HG03066 (cell line): ENCODE measurements at regions not wholly inside any gene's neighbourhood (a gene's known extent, or its start where the extent isn't known, plus 50 kb on each side); places are given as distances from the start of the nearest gene placed in this dataset.

Experiments
- ATAC-seq: cut with Tn5 transposase; IDR thresholded peaks from one replicate; pipeline ENCODE4 v1.9.1; 2021; ENCODE audit warnings: low read depth; ENCODE audit not compliant: unreplicated experiment

- no peak for ATAC-seq
Observed at GRCh38 chr13:106433066-106433465, 102.4 kb downstream of the EFNB2 start.

GRCh38 chr13:106432636-106433035 lies 102.8 kb downstream of the EFNB2 start:
- no peak for ATAC-seq

GRCh38 chr13:106426909-106427308 lies 108.6 kb downstream of the EFNB2 start:
- ATAC-seq, result no peak

- no peak for ATAC-seq
Observed at GRCh38 chr13:106425661-106426060, 109.8 kb downstream of the EFNB2 start.

- ATAC-seq, result no peak
Observed at GRCh38 chr13:106424805-106425204, 110.7 kb downstream of the EFNB2 start.

GRCh38 chr13:106423530-106423929 lies 111.9 kb downstream of the EFNB2 start:
- ATAC-seq, result no peak

- no peak for ATAC-seq
Observed at GRCh38 chr13:106418556-106418955, 116.9 kb downstream of the EFNB2 start.

- no peak for ATAC-seq
Observed at GRCh38 chr13:106417467-106418110, 117.9 kb downstream of the EFNB2 start.

GRCh38 chr13:106416645-106417044 lies 118.8 kb downstream of the EFNB2 start:
- no peak for ATAC-seq

GRCh38 chr13:106415971-106416370 lies 119.5 kb downstream of the EFNB2 start:
- no peak for ATAC-seq

- ATAC-seq, result no peak
Observed at GRCh38 chr13:106415442-106415841, 120.0 kb downstream of the EFNB2 start.

- no peak for ATAC-seq
Observed at GRCh38 chr13:106407338-106407737, 128.1 kb downstream of the EFNB2 start.

GRCh38 chr13:106405731-106406130 lies 129.7 kb downstream of the EFNB2 start:
- ATAC-seq, result no peak

GRCh38 chr13:106403280-106403679 lies 132.2 kb downstream of the EFNB2 start:
- no peak for ATAC-seq

- no peak for ATAC-seq
Observed at GRCh38 chr13:106402866-106403265, 132.6 kb downstream of the EFNB2 start.

GRCh38 chr13:106401081-106401480 lies 134.4 kb downstream of the EFNB2 start:
- no peak for ATAC-seq

- ATAC-seq, result no peak
Observed at GRCh38 chr13:106400289-106400688, 135.2 kb downstream of the EFNB2 start.

GRCh38 chr13:106398289-106398688 lies 137.2 kb downstream of the EFNB2 start:
- no peak for ATAC-seq

GRCh38 chr13:106393776-106394175 lies 141.7 kb downstream of the EFNB2 start:
- no peak for ATAC-seq

- no peak for ATAC-seq
Observed at GRCh38 chr13:106391681-106392080, 143.8 kb downstream of the EFNB2 start.

- no peak for ATAC-seq
Observed at GRCh38 chr13:106391271-106391670, 144.2 kb downstream of the EFNB2 start.

- no peak for ATAC-seq
Observed at GRCh38 chr13:106390367-106390766, 145.1 kb downstream of the EFNB2 start.

- no peak for ATAC-seq
Observed at GRCh38 chr13:106385654-106386053, 149.8 kb downstream of the EFNB2 start.
